C1 segment of cervical spinal cord (tissue), 14 donors: ENCODE measurements at regions not wholly inside any gene's neighbourhood (a gene's known extent, or its start where the extent isn't known, plus 50 kb on each side); places are given as distances from the start of the nearest gene placed in this dataset.
A peak's percentile ranks its signal among the peaks of the same experiment; 100 is the strongest.
"Not testable (repeated sequence)": the region's sequence is repeated elsewhere in the genome, so short reads cannot be mapped to it uniquely, and the experiment has no call there.

Experiments
- DNase-seq, 14 donors: peaks; one replicate each; lab custom pipeline; 2025; lab: John Stamatoyannopoulos, UW

DNA sequence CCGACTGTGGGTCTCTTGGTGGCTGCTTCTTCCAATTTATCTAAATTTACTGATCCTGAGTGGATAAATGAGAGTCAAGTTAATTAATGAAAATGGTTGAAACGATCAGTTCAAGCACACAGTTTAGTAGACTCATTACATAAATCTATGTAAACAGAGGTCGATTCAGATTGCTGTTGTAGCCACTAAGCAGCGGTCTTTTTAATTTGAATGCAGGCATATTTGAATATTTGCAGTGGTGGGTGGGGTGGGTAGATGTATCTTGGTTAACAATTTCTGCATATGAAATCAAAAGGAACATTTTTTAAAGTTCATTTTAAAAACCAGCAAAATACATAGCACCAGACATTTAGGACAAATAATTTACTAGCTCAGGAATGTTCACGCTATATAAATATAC lies 325.9 kb downstream of the KLF12 start:
- DNase-seq: no peak

DNA sequence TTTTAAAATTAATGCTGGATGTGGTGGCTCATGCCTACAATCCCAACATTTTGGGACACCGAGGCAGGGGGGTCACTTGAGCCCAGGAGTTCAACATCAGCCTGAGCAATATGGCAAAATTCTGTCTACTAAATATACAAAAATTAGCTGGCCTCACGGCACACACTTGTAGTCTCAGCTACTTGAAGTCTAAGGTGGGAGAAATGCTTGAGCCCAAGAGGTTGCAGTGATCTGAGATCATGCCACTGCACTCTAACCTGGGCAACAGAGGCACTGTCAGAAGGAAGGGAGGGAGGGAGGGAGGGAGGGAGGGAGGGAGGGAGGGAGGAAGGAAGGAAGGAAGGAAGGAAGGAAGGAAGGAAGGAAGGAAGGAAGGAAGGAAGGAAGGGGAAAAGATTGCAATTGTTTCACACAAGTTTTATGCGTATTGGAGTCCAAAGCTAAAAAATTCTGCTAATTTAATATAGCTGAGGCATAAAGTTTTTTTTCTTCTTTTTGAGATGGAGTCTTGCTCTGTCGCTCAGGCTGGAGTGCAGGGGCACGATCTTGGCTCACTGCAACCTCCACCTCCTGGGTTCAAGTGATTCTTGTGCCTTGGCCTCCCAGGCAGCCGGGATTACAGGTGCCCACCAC lies 328.8 kb downstream of the KLF12 start:
- not testable (repeated sequence) for DNase-seq

DNA sequence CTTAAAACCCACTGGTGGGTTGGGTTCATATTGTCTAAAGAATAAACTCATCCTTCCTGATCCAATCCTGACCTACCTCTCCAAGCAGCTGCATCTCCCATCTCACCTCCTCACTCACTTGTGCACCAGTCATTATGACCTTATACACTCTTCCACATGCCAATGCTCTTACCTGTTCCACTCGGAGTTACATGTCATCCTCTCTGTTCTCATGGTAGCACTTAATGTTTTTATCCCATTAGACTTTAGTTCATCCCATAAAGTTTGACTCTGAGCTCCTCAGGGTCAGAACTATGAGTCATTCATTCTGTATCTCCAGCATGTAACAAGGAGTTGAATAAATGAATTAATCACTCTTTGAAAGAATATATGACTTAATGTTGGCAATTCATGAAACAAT lies 330.2 kb downstream of the KLF12 start:
- DNase-seq: no peak

DNA sequence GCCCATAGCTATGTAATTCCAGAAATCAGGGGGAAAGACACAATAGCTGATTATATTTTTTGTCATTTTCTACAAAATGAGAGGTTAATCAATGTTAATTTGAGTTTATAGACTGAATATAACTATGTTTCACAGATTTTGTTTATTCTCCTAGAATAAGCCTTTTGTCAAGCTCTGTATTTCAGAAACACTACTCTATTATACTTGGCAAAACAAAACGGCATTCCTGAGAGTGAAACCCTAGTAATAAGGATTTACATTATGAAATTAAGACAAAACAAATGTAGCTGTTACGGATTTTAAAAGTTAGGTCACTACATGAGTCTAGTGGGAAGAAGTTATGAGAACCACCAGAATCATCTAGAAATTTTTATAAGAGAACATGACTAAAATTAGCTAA lies 334.2 kb downstream of the KLF12 start:
- DNase-seq: no peak

DNA sequence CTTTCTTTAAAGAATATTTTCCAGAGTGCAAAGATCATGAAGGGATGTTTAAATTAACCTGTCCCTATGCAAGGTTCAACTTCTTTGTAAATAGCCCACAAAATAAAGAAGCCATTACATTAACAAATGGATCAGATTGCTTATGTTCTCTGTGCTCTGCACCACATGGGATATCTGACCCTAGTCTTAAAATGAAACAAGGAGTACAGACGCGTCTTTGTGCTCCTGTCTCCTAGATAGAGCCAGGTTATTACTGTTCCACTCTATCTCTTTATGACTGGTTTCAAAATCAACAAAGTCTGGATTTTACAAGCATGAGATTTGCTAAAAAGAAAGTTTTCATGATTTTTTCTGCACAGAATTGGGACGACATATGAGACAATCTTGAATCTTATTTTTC lies 339.4 kb downstream of the KLF12 start:
- DNase-seq: no peak

DNA sequence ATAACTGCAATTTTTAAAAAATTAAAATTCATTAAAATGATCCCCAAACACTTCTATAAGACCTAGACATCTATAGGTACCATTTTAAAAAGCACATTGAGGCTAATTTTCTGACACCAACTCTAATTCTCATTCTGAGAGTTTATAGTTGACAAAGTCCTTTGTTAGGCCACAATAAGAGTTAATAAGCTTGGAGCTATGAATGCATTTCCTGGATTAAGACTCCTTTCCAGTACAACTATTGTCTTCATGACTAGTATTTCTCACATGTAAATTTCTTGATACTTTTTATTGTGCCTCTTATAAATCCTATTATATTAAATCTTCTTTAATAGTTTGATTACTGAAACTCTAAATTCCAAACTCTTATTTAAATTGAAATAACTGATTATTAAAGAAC lies 340.8 kb downstream of the KLF12 start:
- DNase-seq: no peak

DNA sequence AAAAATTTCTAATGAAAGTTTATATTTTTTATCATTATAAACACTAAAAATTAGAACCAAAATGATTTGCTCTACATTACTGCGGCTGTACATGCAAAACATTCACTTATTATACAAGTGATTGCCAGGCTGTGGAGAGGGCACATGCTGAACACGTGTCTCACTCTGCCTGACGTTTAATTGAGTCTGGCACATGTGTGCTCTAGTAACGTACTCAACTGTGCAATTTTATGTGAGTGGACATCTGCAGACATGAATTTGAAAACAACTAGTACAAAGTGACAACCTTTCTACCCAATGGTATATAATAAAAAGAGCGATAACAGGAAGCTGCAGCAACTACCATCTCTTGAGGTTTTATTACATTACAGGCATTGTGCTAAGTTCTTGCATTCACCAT lies 341.4 kb downstream of the KLF12 start:
- no peak for DNase-seq

DNA sequence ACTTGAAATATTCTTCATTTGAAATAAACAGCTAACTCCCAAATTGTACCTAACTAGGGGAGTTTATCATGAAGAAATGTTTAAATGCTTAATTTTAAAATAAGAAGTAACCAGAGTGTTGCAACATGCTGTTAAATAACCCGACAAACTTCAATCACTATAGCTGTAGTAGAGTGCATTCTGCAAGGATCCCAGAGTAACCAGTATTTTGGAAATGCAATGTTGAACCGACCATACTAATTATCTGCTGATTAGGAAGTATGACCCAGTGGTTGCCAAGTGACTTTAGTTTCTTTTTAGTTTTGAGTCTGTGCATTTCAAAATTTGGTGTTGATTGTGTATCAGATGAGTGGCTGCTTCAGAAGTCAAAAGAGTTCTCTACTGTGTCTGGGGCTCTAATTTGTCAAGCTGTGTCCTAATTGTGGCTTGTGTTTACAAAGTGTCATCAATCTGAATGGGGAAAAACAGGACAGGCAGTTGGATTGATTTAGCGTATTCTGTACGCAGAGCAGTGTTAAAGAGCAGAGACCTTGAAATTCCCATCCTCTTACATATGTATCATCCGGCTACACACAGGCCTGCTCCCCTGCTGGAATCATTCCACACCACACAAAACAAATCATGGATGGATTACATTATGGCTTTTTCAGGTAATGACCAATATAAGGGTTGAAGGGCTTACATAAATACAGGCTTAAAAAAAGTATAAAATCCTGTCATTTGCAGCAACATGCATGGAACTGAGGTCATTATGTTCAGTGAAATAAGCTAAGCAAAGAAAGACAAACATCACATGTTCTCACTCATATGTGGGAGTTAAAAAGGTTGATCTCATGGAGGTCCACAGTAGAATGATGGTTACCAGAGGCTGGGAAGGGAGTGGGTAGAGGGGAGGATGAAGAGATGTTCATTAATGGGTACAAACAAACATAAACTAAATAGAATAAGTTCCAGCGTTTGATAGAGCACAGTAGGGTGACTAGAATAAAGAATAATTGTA lies 351.5 kb downstream of the KLF12 start:
- DNase-seq: no peak

DNA sequence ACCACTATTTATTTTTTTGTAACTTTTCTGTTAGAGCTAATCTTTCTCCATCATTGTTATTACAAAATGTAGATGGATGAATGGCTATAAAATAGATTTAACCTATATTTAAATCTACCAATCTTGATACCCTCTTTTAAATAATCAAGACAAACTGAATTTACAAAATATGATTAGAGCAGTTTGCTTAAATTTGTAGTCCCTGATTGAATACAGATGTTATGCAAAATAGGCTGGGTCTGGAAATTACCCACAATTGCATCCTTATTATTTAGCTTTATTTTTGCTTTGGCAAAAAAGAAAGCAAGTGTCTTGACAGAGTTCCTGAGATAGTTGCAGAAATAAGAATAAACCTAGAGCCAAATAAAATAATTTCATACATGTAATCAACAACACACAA lies 352.8 kb downstream of the KLF12 start:
- no peak for DNase-seq

DNA sequence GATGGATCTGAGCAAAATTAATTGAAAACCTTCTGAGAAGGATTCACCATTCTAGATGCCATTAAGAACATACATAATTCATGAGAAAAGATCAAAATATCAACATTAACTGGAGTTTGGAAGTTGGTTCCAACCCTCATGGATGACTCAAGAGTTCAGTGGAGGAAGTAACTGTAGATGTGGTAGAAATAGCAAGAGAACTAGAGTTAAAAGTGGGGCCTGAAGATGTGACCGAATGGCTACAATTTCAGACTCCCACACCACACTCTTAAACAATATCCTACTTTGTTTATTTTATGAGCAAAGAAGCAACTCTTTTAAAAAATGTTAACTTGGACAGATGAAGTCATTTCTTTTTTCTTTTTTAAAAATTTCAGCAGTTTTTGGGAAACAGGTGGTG lies 354.3 kb downstream of the KLF12 start:
- no peak for DNase-seq

DNA sequence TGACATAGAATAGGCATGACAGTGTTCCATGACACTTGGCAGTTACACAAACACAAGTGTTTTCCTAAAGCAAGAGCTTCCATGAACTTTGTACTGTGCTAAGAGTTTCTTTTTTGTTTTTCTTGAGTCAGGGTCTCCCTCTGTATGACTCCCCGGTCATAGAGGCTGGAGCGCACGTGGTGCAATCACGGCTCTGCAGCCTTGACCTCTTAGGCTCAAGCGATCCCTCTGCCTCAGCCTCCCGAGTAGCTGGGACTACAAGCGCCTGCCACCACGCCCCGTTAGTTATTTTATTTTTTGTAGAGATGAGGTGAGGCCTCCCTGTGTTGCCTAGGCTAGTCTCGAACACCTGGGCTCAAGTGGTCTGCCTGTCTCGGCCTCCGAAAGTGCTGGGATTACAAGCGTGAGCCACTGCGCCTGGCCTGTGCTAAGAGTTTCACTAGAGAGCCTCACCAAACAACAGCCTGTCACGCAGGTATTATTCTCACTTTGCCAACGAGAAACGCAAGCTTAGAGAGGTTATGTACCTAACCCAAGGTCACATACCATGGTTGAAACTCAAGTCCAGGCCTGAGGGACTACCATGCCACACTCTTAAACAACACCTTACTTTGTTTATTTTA lies 355.9 kb downstream of the KLF12 start:
- DNase-seq: no peak

DNA sequence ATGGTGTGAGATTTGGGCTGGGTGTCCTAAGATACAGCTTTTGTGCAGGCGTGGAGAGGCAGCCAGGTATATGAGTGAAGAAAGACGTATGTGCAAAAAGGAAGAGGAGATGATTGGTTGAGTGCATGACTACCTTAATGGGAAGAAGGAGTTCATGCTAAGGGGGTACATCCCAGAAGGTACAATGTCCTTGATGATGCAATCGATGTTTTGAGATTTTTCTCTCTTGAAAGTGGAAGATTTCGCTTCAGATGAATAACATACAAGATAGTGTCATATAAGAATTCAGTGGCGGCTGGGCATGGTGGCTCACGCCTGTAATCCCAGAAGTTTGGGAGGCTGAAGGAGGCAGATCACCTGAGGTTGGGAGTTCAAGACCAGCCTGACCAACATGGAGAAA lies 357.1 kb downstream of the KLF12 start:
- no peak for DNase-seq

DNA sequence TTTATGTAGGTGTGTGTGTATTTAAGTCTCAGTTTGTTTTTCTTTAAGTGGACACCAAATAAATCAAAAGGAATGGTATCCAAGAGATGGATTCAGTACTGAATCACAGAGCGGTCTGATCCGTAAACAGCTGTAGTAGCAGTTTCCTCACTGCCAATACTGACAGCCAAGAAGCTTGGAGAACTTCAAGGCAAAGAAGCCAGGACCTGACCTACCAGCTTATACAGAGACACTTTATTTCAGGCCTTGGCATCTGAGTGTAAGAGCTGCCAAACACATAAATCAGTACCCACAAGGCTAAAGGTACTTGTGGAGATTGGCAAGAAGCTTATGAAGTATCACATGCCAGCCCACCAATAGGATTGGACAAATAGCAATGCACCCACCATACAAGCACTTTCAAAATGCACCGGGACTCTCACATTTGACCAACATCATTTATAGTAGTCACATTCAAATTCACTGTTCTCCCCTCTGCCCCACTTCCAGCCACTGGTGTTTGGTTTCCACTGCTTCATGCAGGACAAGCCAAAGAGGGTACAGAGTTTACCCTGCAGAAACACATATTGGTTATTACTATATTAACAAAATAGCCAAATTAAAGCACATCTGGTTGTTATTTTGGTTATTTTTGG lies 357.9 kb downstream of the KLF12 start:
- peak in 2 of 14 donors; percentile 8 to 30 for DNase-seq

DNA sequence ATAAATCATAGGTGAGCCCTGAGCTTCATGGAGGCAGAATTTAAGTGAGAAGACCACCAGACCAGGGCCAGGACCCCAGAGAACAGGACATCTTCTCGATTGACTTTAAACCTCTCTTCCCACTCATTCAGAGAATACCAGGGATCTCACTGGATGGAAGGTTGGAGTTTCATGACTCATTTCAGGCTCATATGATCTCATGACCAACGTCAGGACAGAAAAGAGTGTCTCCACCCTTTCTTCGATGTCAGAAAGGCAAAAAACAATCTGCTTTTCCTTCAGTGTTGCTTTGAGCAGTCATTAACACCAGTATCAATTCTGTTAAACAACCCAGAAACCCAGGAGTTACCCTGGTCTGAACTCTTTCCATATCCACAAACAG lies 361.0 kb downstream of the KLF12 start:
- DNase-seq: no peak

DNA sequence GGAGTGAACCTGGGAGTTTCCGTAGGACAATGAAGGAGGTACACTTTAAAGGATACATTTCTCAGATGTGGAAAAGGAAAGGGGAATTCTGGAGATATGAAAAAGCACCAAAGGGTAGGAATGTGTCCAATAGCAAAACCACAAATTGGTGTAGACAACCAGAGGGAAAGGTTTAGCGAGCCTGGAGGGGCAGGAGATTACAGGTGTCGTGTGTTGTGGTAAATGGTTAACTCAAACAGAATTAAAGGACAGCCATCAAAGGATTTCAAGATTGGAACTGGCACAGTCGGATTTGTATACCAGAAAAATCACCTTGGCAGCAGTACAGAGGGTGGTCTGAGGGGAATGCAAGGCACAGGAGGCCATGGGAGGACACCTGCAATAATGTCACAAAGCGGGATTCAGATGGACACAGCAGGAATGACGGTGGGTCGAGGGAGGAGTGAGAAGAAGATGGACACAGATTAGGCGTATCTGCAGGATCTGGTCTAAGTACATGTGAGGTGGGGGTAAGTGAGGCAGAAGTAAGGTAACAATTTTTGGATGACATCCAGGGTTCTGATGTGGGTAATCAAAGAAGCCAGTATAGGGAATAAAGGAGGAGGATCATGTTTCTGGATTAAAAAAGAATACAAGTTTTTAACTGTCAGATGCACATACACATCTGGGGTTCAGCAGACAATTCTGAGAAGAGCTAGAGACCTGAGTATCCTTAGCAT lies 361.6 kb downstream of the KLF12 start:
- no peak for DNase-seq

DNA sequence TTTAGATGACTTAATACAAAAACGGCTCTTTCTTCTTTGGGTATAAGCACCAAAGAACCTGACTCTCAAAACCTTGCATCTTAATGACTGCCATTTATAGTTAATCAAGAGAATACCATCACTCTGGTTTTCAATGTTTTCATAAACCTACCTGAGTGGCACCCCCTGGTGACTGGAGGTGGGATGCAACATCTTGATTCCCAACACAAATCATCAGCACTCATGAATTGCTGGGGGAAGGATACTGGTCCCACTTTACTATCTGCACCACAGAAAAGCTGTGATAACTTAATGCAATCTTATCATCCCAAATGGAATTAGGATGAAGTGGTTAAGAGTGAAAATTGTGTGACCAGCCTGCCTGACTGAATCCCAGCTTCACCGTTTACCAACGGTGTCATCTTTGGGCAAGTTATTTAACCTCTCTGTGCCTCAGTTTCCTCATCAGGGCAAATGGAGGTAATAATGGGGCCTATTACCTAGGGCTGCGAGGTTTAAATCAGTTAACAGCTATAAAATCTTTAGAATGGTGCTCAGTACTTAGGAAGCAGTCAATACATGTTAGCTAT lies 366.4 kb downstream of the KLF12 start:
- no peak for DNase-seq

DNA sequence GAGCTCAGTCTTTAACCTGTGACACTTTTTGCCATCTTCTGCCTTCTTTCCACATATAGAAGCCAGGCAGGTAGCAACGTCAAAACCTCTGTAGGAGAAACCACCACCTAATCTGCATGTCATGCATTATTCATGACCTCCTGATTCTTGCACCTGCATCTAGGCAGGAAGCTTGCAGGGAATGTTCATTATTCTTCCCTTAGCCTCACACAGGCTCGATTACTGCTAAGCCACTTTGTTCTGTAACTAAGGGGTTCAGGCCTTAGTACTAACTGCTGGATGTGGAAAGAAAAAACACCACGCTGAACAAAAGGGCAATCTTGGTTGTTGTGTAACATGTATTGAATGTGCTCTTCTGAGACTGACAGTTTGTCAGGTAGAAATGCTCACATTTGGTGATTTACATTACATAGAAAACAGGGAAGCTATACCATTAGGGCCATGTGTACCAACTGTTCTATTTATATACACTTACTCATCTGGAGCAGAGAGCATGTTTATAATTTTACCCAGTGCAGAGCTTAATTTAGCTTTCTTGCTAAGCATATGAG lies 366.9 kb downstream of the KLF12 start:
- no peak for DNase-seq

DNA sequence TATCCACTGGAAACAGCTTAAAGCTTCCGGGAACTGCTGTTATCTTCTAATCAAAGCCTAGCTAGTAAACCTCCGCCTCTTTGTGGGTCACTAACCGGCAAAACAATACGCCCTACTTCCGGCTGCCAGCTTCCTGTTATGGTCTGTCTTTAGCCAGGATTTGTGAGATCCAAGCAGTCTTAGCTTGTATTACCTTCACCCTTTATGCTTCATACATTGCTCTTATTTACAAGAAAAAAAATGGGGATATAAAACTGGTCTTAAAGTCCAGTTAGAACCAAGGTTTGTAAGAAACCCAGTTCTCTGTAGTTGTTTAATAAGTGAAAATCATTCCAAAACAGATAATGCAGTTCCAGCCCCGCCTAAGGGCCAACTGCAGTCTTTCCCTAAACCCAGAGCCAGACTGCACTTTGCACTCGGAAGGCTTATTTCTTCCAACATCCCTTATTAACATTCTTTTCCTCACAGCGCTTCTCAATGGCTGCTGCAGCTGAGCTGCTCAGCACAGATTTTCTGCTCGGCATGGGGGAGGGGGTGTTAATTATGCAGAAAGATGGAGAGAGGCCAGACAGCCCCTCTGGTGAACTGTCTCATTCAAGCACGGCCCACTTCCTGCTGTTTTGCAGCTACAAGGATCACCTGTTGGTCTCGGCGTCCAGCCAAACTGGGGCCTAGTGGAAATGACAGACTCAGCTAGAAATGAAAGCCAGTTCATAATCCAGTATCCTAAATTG lies 368.4 kb downstream of the KLF12 start:
- DNase-seq: peak in 13 of 14 donors; percentile 3 to 72 (median 57)

DNA sequence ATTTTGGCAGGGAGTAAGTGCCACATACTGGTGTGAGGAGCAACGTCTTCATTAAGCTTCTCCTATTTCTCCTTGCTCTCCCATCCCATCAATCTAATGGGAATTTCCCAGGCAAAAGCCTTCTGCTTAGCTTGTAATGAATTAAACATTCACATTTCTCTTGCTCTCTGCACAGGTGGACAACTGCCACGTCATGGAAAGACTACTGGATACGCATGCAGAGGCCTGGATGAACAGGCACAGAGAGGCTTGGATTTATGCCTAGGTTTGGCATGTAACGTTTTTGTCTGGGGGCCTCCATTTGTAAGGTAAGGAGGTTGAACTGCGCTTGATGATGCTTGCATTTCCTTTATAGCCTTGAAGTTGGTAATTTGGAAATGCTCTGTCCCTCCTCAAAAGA lies 374.8 kb downstream of the KLF12 start:
- no peak for DNase-seq
